ENCODE measurements at regions not wholly inside any gene's neighbourhood (a gene's known extent, or its start where the extent isn't known, plus 50 kb on each side); places are given as distances from the start of the nearest gene placed in this dataset.

- no peak for TF ChIP-seq POLR2A (IDR thresholded peaks at IDR 0.05; ENCODE audit: low read depth, low read length)
- no peak for TF ChIP-seq POLR2AphosphoS5 (IDR thresholded peaks at IDR 0.05; ENCODE audit: low read depth, low read length)
These were observed 409.8 kb downstream of the ZNF521 start for GRCh38 chr18:24942144-24942543.
